ENCODE measurements at regions not wholly inside any gene's neighbourhood (a gene's known extent, or its start where the extent isn't known, plus 50 kb on each side); places are given as distances from the start of the nearest gene placed in this dataset.

GRCh38 chr18:73879328-73879727, 268.3 kb downstream of the FBXO15 start:
- no peak for DNase-seq (ENCODE audit: low spot score)
- no peak for TF ChIP-seq JUND (IDR thresholded peaks at IDR 0.05)
- no peak for TF ChIP-seq FOXA2 (IDR thresholded peaks at IDR 0.05)
- TF ChIP-seq SP1 (IDR thresholded peaks at IDR 0.05): no peak
- no peak for TF ChIP-seq FOXA1 (IDR thresholded peaks at IDR 0.05)
- TF ChIP-seq, protein P1, sequence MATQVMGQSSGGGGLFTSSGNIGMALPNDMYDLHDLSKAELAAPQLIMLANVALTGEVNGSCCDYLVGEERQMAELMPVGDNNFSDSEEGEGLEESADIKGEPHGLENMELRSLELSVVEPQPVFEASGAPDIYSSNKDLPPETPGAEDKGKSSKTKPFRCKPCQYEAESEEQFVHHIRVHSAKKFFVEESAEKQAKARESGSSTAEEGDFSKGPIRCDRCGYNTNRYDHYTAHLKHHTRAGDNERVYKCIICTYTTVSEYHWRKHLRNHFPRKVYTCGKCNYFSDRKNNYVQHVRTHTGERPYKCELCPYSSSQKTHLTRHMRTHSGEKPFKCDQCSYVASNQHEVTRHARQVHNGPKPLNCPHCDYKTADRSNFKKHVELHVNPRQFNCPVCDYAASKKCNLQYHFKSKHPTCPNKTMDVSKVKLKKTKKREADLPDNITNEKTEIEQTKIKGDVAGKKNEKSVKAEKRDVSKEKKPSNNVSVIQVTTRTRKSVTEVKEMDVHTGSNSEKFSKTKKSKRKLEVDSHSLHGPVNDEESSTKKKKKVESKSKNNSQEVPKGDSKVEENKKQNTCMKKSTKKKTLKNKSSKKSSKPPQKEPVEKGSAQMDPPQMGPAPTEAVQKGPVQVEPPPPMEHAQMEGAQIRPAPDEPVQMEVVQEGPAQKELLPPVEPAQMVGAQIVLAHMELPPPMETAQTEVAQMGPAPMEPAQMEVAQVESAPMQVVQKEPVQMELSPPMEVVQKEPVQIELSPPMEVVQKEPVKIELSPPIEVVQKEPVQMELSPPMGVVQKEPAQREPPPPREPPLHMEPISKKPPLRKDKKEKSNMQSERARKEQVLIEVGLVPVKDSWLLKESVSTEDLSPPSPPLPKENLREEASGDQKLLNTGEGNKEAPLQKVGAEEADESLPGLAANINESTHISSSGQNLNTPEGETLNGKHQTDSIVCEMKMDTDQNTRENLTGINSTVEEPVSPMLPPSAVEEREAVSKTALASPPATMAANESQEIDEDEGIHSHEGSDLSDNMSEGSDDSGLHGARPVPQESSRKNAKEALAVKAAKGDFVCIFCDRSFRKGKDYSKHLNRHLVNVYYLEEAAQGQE (IDR thresholded peaks at IDR 0.05): no peak
- TF ChIP-seq HNF4G (IDR thresholded peaks at IDR 0.05): no peak
- no peak for TF ChIP-seq NR2F2 (IDR thresholded peaks at IDR 0.05)
- TF ChIP-seq, protein P2, sequence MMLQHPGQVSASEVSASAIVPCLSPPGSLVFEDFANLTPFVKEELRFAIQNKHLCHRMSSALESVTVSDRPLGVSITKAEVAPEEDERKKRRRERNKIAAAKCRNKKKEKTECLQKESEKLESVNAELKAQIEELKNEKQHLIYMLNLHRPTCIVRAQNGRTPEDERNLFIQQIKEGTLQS (IDR thresholded peaks at IDR 0.05): no peak
- TF ChIP-seq GABPA (IDR thresholded peaks at IDR 0.05 in 1 of 2, conservative IDR thresholded peaks at IDR 0.05 in 1 of 2): no peak
- no peak for TF ChIP-seq CTCF (IDR thresholded peaks at IDR 0.05; ENCODE audit: low read depth, low read length, missing input control)
- no peak for TF ChIP-seq RXRA (IDR thresholded peaks at IDR 0.05)
- TF ChIP-seq, protein P3, sequence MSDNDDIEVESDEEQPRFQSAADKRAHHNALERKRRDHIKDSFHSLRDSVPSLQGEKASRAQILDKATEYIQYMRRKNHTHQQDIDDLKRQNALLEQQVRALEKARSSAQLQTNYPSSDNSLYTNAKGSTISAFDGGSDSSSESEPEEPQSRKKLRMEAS (IDR thresholded peaks at IDR 0.05): no peak
- TF ChIP-seq YY1 (IDR thresholded peaks at IDR 0.05): no peak
- no peak for TF ChIP-seq RAD21 (IDR thresholded peaks at IDR 0.05)
- no peak for TF ChIP-seq TAF1 (conservative IDR thresholded peaks at IDR 0.05)
- no peak for TF ChIP-seq EGR1 (IDR thresholded peaks at IDR 0.05; ENCODE audit: low read depth in 2 of 2)
- no peak for TF ChIP-seq ZBTB33 (IDR thresholded peaks at IDR 0.05)
- no peak for TF ChIP-seq HNF4A (conservative IDR thresholded peaks at IDR 0.05)
- no peaks in the 10 kb centered on the region for H3K4me1 ChIP-seq (ENCODE audit: control insufficient read depth in 4 of 4, insufficient read depth in 4 of 4, low read length in 3 of 4)
- H3K36me3 ChIP-seq (ENCODE audit: control insufficient read depth in 4 of 4, insufficient read depth in 3 of 4, low read depth in 1 of 4, low read length in 3 of 4): no peaks in the 10 kb centered on the region
- no peak overlapping the region for H3K9ac ChIP-seq (ENCODE audit: low read depth in 1 of 2, low read length in 2 of 2)
- no peak overlapping the region for H3K27ac ChIP-seq (ENCODE audit: low read depth in 1 of 2, low read length in 2 of 2)
- H3K4me3 ChIP-seq (ENCODE audit: low read depth in 1 of 3, low read length in 3 of 3): no peak overlapping the region
- 78% methylated on average over 1 of the region's 1 CpG for WGBS
- no peaks in the 10 kb centered on the region for H3K27me3 ChIP-seq (ENCODE audit: control insufficient read depth in 4 of 4, insufficient read depth in 4 of 4, low read length in 3 of 4)
- H3K9me3 ChIP-seq (ENCODE audit: control insufficient read depth in 4 of 4, low read length in 3 of 4): no peaks in the 10 kb centered on the region

Data from liver (tissue), 8 donors.